HFF-Myc (cell line): ENCODE measurements at regions not wholly inside any gene's neighbourhood (a gene's known extent, or its start where the extent isn't known, plus 50 kb on each side); places are given as distances from the start of the nearest gene placed in this dataset.
"Not testable (repeated sequence)": the region's sequence is repeated elsewhere in the genome, so short reads cannot be mapped to it uniquely, and the experiment has no call there.

Experiments
- DNase-seq: peaks from one replicate; pipeline ENCODE4 v3.0.0-alpha.2; 2011; ENCODE audit warnings: low read depth; ENCODE audit errors: extremely low read depth
- H3K4me3 ChIP-seq: replicated peaks from 2 replicates; pipeline ENCODE4 v1.5.1; 2011; ENCODE audit warnings: low read depth, mild to moderate bottlenecking, control low read depth, low read length
- TF ChIP-seq, protein P1 (sequence below): IDR thresholded peaks from 2 replicates; pipeline ENCODE4 v1.5.1; 2012; ENCODE audit warnings: mild to moderate bottlenecking, low read depth, low read length, control low read depth; ENCODE audit errors: missing control alignments

DNA sequence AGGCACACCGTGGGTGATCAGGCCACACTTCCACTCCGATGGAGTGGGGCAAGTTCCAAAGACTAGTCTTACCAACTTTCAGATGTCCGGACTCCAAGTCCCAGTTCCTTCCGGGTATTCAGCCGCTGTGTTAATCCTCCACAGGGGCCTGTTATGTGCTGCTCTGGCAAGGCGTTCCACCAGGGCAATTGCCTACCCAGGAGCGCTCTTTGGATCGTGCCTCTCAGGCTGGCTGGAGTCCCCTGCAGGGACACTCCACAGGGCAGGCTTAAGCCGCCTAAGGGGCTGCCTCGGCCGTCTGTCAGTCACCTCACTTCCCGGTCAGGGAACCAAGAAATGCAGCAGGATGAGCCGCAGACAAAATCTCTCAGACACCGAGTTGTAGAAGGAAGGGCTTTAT is 118.7 kb upstream of the CCNG1 start:
- TF ChIP-seq, protein P1, sequence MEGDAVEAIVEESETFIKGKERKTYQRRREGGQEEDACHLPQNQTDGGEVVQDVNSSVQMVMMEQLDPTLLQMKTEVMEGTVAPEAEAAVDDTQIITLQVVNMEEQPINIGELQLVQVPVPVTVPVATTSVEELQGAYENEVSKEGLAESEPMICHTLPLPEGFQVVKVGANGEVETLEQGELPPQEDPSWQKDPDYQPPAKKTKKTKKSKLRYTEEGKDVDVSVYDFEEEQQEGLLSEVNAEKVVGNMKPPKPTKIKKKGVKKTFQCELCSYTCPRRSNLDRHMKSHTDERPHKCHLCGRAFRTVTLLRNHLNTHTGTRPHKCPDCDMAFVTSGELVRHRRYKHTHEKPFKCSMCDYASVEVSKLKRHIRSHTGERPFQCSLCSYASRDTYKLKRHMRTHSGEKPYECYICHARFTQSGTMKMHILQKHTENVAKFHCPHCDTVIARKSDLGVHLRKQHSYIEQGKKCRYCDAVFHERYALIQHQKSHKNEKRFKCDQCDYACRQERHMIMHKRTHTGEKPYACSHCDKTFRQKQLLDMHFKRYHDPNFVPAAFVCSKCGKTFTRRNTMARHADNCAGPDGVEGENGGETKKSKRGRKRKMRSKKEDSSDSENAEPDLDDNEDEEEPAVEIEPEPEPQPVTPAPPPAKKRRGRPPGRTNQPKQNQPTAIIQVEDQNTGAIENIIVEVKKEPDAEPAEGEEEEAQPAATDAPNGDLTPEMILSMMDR = no peak
- no peak overlapping the region for H3K4me3 ChIP-seq
- DNase-seq = no peak

DNA sequence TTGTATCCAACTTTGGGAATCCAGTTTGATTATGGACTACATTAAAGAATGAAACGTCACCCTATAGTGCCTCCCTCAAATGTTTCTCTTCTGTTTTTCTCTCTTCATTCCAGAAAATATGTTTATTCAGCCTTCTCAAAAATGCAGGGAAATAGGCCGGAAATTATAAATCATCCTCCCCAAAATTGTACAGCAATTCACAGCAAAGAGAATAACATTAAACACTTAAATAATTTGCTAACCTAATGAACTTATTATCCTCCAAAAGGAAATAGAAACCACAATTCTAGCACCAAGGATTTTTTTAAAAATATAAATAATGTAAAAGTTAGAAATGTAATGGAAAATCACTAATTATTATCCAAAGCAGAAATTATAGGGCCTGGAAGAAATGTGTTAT is 115.9 kb upstream of the CCNG1 start:
- no peak for DNase-seq

DNA sequence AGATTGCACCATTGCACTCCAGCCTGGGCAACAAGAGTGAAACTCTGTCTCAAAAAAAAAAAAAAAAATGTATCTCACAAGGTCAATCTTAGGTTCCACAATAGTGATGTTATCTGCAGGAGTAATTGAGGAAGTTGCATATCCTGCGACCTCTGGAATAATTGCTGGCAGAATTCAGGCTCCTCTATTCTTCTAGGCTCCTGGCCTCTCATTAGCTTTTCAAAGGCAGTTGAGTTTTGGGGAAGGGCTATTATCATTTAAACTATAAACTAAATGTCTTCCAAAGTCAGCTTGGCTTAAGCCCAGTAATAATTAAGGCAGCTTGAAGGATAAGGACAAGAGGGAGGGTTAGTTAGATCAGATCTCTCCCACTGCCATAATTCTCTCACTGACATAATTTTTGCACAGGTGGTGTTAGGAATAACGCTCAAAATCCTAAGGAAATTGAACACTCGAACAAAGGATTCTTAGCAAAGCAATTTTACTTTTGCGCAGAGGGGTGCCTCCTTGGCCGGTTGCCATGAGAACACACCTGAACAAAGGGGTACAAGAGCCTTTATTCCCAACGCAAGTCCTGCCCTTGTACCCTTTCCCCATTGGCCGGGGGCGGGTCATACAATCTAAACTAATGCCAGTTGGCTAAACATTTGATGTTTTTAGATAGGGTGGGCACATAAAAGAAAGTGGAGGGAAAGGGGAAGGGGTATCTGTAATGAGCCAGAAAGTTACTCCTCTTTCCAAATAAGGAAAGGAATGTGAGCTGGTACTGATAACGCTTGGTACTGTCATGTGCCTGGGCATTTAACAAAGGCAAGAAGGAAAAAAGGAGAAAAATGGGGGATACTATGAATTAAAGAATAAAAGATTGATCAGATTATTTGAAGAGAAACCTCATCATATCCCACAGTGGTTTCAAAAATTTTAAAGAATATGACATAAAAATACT is 106.4 kb upstream of the CCNG1 start:
- TF ChIP-seq, protein P1 = no peak
- no peak overlapping the region for H3K4me3 ChIP-seq
- DNase-seq = no peak

More for the DNA sequence above, 115.9 kb upstream of the CCNG1 start:
- TF ChIP-seq, protein P1 = no peak
- no peak overlapping the region for H3K4me3 ChIP-seq

DNA sequence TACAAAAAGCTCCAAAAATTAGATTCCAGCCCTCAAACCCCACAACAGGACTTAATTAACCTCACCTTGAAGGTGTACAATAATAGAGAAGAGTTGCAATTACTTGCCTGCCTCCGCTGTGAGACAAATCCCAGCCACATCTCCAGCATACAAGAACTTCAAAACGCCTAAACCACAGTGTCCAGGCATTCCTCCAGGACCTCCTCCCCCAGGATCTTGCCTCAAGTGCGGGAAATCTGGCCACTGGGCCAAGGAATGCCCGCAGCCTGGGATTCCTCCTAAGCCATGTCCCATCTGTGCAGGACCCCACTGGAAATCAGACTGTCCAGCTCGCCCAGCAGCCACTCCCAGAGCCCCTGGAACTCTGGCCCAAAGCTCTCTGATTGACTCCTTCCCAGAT is 101.3 kb upstream of the CCNG1 start:
- not testable (repeated sequence) for DNase-seq, H3K4me3 ChIP-seq

DNA sequence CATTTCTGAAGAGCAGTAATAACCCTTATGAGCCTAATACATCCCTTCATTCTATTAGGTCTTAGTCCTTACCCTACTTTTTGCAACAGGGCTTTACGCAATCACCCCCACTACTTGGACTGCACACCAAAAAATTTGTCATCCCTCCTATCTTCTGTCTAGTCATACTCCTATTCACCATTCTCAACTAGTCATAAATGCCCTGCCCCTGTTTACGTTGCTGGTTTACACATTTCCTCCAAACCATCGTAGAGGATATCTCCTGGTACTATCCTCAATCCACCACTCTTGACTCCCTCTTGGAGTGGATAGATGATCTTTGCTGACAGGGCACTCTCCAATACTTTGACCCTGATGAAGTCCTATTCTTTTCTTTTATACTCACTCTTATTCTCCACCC is 98.2 kb upstream of the CCNG1 start:
- DNase-seq = no peak
- TF ChIP-seq, protein P1 = no peak
- no peak overlapping the region for H3K4me3 ChIP-seq

DNA sequence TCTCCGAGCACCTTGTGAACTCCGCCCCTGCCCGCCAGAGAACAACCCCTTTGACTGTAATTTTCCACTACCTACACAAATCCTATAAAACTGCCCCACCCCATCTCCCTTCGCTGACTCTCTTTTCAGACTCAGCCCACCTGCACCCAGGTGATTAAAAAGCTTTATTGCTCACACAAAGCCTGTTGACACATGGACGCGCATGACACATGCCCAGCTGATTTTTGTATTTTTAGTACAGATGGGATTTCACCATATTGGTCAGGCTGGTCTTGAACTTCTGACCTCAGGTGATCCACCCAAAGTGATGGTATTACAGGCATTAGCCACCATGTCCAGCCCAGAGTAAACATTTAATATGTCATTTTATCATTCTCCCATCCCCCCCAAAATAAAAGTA is 97.0 kb upstream of the CCNG1 start:
- not testable (repeated sequence) for DNase-seq

DNA sequence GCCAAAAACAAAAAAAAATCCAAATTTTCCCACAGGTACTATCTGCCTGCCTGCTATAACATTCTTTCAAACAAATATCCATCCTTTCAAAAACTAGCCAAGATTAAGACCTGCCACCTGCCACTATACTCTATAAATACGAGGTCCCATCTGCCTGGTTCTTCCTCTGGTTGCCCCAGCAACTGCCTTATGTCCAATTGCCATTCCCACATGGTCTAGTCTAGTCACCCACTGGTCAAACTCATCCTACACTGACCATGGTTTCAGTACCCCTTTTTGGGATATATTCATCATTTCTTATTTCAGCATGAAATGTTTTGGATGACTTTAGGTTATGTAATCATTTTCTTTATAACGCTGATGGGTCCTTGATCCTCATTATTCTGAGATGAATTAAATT is 95.1 kb upstream of the CCNG1 start:
- H3K4me3 ChIP-seq = no peak overlapping the region
- TF ChIP-seq, protein P1 = no peak
- no peak for DNase-seq

More for the DNA sequence above, 97.0 kb upstream of the CCNG1 start:
- H3K4me3 ChIP-seq = not testable (repeated sequence)

DNA sequence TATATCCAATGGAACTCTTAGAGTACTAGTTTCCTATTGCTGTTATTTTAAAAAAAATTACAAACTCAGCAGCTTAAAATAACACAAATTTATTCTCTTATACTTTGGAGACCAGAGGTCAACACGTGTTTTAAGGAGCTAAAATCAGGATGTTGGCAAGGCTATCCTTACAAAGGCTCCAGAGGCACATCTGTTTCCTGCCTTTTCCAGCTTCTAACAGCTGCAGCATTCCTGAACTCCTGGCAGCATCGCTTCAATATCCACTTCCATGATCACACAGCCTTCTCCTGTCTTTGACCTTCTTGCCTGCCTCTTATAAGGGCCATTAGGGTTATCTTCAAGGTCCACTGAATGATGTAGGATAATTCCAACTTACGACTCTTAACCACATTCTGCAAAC is 92.2 kb upstream of the CCNG1 start:
- no peak for DNase-seq
- H3K4me3 ChIP-seq = no peak overlapping the region
- TF ChIP-seq, protein P1 = no peak
